ENCODE measurements at regions not wholly inside any gene's neighbourhood (a gene's known extent, or its start where the extent isn't known, plus 50 kb on each side); places are given as distances from the start of the nearest gene placed in this dataset.

DNA sequence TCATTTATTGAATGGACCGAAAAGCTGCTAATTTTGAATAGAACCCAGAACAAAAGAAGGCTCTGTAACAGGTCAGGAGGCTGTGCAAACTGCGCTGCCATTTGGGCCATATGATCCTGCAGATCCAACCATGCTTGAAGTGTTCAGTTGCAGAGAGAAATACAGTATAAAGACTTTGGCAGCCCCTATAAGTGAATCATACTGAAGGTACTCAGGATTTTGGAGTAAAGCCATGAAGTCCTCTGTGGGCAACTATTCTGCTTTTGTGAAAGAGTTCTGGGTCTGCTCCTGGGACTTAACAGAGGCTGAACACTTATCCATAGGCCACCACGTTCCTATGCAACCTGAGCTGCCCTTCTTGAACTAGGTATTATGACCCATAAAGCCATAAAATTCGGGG is 1613.6 kb upstream of the PRMT6 start:
- TF ChIP-seq, protein P1, sequence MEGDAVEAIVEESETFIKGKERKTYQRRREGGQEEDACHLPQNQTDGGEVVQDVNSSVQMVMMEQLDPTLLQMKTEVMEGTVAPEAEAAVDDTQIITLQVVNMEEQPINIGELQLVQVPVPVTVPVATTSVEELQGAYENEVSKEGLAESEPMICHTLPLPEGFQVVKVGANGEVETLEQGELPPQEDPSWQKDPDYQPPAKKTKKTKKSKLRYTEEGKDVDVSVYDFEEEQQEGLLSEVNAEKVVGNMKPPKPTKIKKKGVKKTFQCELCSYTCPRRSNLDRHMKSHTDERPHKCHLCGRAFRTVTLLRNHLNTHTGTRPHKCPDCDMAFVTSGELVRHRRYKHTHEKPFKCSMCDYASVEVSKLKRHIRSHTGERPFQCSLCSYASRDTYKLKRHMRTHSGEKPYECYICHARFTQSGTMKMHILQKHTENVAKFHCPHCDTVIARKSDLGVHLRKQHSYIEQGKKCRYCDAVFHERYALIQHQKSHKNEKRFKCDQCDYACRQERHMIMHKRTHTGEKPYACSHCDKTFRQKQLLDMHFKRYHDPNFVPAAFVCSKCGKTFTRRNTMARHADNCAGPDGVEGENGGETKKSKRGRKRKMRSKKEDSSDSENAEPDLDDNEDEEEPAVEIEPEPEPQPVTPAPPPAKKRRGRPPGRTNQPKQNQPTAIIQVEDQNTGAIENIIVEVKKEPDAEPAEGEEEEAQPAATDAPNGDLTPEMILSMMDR (IDR thresholded peaks at IDR 0.05): no peak
- TF ChIP-seq POLR2AphosphoS5 (IDR thresholded peaks at IDR 0.05): no peak
- TF ChIP-seq POLR2A (IDR thresholded peaks at IDR 0.05): no peak
